ENCODE measurements at regions not wholly inside any gene's neighbourhood (a gene's known extent, or its start where the extent isn't known, plus 50 kb on each side); places are given as distances from the start of the nearest gene placed in this dataset.

GRCh38 chr7:66575398-66575797 is 53.3 kb upstream of the KCTD7 start:
- TF ChIP-seq CTCF (conservative IDR thresholded peaks at IDR 0.05) (no peak), EZH2 (IDR thresholded peaks at IDR 0.05; ENCODE audit: low read depth) (no peak)
- ChIA-PET POLR2A (ENCODE audit: unreplicated experiment) (no interaction called here), CTCF (no interaction called here)
- Histone ChIP-seq H3K9me3 (ENCODE audit: insufficient read depth, low read depth) (no peaks in the 10 kb centered on the region), H3K9me2 (ENCODE audit: insufficient read depth) (no peaks in the 10 kb centered on the region), H3K4me1 (replicated peaks; ENCODE audit: insufficient read depth) (no peaks in the 10 kb centered on the region), H3K4me3 (no peak overlapping the region), H3F3A (ENCODE audit: insufficient read depth, low read depth) (0 out of 2 replicates have a peak, but pooled peaks cover 5% of the 10 kb centered on the region), H3K36me3 (ENCODE audit: low read depth) (peaks cover 14% of the 10 kb centered on the region; the same call in 1 of the 2 replicates), H3K27me3 (ENCODE audit: insufficient read depth, low read depth) (no peaks in the 10 kb centered on the region), H2AFZ (no peak overlapping the region), H3K79me2 (ENCODE audit: low read depth) (peaks cover 40% of the 10 kb centered on the region), H3K27ac (no peak overlapping the region), H3K4me2 (no peak overlapping the region), H4K20me1 (ENCODE audit: insufficient read depth) (peaks cover 22% of the 10 kb centered on the region; the same call in 1 of the 2 replicates)
- BruUV-seq (replicated peaks): no TSS peak
- DNase-seq: no peak
- intact Hi-C loops (cut with micrococcal nuclease; ENCODE audit: unreplicated experiment): no loop called here

- intact Hi-C loops (cut with micrococcal nuclease; ENCODE audit: unreplicated experiment): no loop called here
- no peak overlapping the region for H3K4me3 ChIP-seq
- H3K4me2 ChIP-seq: no peak overlapping the region
- peaks cover 50% of the 10 kb centered on the region for H3K79me2 ChIP-seq (ENCODE audit: low read depth)
- no peak for DNase-seq
- peaks cover 11% of the 10 kb centered on the region; the same call in 1 of the 2 replicates for H3K36me3 ChIP-seq (ENCODE audit: low read depth)
- H3K27me3 ChIP-seq (ENCODE audit: insufficient read depth, low read depth): no peaks in the 10 kb centered on the region
- no TSS peak for BruUV-seq (replicated peaks)
- H2AFZ ChIP-seq: no peak overlapping the region
- H3K9me3 ChIP-seq (ENCODE audit: insufficient read depth, low read depth): no peaks in the 10 kb centered on the region
- TF ChIP-seq CTCF (conservative IDR thresholded peaks at IDR 0.05) (no peak), EZH2 (IDR thresholded peaks at IDR 0.05; ENCODE audit: low read depth) (no peak)
- ChIA-PET CTCF (interaction anchor here (0.5 kb wide), 1 partner anchor 1679 kb away, joined by 13 read pairs; no protein-coding TSS in a partner anchor), POLR2A (ENCODE audit: unreplicated experiment) (no interaction called here)
- no peak overlapping the region for H3K27ac ChIP-seq
- H3K4me1 ChIP-seq (replicated peaks; ENCODE audit: insufficient read depth): no peaks in the 10 kb centered on the region
- 0 out of 2 replicates have a peak, but pooled peaks cover 5% of the 10 kb centered on the region for H3F3A ChIP-seq (ENCODE audit: insufficient read depth, low read depth)
- peaks cover 26% of the 10 kb centered on the region; the same call in 1 of the 2 replicates for H4K20me1 ChIP-seq (ENCODE audit: insufficient read depth)
- no peaks in the 10 kb centered on the region for H3K9me2 ChIP-seq (ENCODE audit: insufficient read depth)
Measured at GRCh38 chr7:66576646-66577045, 52.0 kb upstream of the KCTD7 start.
